SIG-M5 treated with dmso at 0.1 percent for 504 hours (cell line): ENCODE measurements at regions not wholly inside any gene's neighbourhood (a gene's known extent, or its start where the extent isn't known, plus 50 kb on each side); places are given as distances from the start of the nearest gene placed in this dataset.
"Not testable (repeated sequence)": the region's sequence is repeated elsewhere in the genome, so short reads cannot be mapped to it uniquely, and the experiment has no call there.

ENCODE experiments used
- DNase-seq: peaks from one replicate; lab custom pipeline; 2025; ENCODE audit not compliant: unreplicated experiment; lab: John Stamatoyannopoulos, UW

DNA sequence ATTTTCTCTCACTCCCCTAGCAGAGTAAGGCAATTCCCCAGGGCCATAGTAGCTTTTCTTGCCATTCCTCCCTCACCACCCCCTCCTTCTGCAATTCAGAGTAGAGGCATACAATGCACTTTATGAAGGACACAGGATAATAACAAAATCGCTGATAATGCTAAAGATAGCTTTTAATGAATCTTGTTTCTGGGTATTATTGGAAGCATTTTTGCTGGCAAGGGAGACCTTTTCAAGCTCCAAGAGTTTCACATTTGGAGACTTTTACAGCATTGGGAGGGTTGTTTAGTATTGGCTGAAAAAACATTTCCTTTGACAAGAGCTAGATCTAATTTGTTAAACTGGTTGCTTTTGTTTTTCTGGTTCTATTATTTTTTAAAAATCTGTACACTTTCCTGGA is 573.0 kb upstream of the C16orf82 start:
- DNase-seq = no peak

DNA sequence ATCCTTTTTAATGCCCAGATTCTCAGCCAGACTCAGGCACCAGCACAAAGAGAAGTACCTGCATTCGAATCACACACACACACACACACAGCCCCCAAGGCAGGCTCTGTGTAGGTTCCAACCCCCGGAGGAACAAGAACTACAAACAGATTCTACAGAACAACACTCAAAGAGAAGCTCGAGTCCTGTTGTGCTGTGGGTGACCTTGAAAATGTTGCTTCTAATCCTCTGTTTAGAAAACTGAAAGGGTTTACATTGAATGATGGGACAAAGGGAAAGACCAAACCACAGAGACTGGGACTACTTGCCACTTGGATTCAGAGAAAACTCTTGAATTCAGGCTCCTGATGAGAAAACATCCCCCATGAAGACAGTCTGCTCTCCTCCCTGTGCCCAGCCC is 568.8 kb upstream of the C16orf82 start:
- DNase-seq = no peak

DNA sequence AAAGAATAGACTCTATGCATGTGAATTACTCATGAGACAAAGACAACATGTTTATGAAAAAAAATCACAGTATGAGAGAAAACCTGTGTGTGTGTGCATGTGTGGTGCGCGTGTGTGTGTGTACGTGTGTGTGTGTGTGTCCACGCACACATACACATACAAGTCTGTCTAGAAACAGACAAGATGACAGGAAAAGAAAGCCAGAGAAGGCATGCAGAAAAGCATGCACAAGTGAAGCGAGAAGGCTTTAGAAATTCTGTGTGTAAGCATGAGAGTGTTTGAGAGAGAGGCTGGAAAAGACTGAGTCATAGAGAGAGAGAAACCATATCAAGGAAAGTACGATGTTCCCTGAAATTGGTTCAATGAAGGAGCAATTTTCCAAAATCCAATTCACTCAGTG is 566.4 kb upstream of the C16orf82 start:
- no peak for DNase-seq

DNA sequence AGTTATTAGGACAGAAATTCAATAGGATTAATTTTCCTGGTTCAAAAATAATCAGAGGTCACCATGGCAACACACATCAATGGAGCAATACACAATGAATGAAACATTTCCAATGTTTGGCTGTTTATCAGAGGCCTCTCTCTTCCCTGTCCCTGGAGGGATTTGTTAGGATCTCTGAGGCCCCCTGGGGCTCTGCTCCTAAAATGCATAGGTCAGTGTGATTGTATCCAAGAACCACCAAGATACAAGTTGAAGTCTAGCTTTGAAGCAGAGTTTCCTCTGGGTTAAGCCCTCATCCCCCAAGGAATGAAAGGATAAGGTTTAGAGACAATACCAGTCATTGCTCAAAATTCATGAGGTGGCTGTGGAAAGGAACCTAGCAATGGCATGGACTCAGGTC is 561.2 kb upstream of the C16orf82 start:
- no peak for DNase-seq

DNA sequence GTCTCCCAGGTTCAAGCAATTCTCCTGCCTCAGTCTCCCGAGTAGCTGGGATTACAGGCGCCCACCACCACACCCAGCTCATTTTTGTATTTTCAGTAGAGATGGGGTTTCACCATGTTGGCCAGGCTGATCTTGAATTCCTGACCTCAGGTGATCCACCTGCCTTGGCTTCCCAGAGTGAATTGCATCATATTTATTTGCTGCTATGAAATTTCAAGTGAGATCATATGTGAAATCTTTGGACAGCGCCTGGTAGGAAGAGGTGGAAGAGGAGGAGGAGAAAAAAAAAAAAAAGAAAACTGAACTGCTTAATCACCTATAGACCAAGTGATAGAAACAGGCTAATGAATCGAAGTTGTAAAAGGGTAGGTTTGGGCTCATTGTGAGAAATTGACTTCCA is 557.8 kb upstream of the C16orf82 start:
- DNase-seq = not testable (repeated sequence)

DNA sequence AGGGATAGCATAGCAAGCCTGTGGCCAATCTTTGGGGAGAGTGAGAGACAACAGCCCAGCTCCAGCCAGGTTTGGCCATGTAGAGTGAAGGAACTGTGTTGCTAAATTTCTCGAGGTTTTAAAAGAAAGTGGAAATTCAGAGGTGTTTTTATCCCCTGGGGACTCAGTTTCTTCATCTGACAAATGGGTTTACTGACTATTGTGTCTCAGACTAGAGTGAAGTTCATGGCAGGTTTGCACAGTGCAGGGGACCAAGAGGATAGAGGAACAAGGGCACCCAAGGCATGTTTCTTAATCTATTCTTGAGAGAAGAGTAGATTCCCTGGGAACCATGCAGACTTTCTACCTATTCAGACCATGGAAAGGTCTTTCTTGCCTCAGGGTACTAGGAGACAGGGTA is 555.8 kb upstream of the C16orf82 start:
- no peak for DNase-seq

DNA sequence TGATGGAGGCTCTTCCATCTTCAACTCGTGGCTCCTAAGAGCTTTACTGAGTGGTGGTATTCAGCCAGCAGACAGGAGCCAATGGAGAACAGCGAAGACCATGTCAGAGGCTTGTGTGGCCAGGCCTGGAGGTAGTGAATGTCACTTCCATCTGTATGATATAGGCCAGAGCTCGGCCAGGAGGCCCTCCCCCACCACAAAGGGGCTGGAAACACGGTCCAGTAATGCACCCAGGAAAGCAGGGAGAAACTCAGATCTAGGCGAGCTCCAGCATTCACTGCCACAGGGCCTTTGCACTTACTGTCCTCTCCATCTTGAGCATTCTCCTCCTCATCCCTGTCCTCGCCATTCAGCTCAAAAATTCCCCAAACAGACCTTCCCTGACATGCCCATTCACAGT is 555.3 kb upstream of the C16orf82 start:
- DNase-seq = no peak

DNA sequence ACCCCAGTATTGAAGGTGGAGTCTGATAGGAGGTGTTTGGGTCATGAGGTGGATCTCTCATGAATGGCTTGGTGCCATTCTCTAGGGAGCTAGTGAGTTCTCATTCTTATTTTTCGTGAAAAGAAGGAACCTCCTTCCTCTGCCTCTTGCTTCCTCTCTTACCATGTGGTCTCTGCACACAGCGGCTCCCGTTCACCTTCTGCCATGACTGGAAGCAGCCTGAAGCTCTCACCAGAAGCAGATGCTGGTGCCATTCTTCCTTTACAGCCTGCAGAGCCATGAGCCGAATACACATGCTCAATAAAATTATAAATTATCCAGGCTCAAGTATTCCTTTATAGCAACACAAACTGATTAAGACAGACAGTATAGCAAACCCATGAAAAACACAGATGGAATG is 545.1 kb upstream of the C16orf82 start:
- DNase-seq = no peak

DNA sequence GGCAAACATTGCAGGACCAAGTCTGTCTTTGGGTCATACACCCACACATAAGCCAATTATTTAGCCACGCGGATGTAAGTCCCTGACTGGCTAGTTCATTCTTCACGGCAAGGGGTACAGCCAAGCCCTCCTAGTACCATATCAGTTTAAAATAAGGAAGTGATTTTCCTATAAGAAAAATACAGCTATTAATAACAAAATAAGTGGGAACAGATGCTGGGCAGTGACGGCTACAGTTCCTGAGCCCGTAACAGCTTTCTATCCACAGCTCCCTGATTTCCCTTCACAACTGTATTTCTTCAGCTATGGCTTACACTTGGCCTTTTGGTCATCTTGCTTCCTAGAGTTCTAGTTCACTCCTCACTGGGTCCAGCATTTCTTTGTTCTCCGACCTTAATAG is 542.4 kb upstream of the C16orf82 start:
- no peak for DNase-seq

DNA sequence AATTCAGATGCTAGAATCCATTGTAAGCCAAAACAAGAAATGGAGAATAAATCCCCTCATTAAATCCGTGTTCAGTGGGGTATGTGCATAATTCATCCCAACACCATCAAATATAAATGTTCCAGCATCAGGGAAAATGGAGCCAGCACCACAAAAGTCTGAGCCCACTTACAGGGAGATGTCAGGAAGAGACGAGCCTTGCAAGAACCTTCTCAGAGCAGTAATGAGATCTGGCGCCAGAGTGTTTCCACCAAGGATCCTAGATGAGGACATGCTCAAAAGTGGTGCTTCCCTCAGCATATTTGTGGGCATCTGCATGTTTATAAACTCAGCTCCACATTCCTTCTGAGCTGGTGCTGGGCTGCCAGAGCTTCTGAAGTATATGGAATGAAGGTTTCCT is 541.9 kb upstream of the C16orf82 start:
- no peak for DNase-seq

DNA sequence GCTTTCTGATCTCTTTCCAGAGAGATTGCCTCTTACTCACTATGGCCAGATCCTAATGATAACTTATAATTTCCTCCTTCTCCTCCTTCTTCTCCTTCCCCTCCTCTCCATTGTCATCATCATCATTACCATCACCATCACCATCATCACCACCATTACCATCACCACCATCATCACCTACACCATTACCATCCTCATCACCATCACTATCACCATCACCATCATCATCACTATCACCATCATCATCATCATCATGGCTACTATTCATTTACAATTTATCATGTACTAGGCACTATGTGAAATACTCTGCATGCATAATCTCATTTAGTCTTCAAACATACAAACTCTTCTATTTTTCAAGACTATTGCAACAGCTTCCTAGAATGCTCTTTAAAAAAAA is 540.9 kb upstream of the C16orf82 start:
- no peak for DNase-seq

DNA sequence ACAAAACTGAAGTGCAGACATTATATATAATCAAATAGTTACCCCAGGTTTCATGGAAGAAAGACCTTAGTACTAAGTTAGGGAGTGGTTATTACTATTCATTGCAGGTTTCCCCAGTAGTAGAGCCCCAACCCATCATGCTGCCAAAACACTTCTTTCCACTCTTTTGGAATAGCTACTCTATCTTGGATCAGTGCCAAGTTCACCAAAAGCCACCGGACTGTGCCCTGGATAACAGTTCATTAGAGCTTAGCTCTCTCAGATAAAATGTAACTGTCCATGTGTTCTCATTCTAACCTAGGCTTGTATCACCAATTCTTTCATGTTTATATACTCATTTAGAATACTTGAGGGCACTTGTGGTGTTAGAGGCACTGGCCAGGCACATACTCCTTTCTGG is 540.1 kb upstream of the C16orf82 start:
- DNase-seq = no peak

DNA sequence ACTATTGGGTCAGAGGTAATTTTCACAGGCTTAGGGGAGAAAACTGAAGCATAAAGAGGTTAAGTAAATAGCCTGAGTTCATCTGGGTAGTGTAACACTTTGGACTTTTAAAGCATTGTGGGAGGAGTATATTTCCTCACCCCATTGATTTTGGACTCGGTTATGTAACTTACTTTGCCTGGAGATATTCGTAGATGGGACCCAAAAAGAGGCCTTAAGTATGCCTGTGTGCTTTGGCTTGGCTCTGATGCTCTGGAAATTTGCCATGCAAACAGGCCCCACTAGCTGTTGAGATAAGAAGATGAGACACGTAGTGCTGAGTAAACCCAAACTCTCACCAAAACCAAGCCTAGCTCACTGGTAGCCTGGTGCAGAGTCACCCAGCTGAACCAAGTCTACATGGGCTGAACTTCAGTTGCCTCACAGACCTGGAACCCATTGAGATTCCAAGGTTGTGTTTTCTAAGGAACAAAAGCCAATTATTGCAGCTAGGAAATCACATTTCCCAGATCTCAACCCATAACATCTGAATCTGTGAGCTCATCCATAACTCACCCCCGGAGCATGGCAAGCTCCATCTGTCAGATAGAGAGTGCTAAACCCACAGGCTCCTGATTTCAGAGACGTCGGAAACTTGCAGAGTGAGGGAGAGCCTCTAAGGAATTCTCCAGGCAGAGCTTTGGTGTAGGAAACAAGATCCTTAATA is 536.0 kb upstream of the C16orf82 start:
- DNase-seq = no peak

DNA sequence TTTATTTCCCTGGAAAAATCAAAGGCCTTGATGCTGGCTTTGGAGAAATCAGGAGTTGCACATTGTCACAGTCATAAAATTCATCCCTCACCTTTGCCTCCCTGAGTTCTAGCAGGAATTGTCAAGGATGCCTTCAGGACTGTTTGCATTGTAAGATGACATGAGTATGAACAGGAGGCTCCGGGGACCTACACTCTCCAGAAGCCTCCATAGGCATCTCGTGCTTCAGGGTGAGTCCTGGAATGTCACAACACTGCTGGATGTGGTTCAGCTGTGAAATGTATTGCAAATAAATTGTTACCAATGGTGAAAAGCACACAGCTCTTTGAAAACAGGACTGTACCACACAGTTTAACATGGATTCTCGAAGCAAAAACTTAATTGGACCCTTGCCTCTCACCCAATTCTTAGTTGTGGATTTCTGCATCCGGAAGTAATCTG is 535.4 kb upstream of the C16orf82 start:
- no peak for DNase-seq

DNA sequence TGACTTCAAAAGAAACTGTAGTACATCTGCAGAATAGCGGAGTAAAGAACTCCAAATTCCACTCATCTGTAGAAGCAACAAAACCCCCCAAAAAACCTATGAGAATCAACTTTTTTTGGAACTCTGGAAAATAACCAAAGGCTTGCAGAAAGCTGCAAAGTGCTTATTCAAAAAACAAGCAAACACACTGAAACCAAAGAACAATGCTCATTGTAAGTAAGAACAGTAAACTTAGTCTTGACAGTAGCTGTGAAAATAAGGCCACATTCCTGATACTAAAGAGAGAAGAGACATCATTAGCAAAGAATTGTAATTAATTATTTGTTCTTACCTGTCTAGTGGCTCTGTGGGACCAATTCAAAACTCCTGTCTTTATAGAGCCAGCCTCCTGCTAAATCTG is 534.3 kb upstream of the C16orf82 start:
- DNase-seq = no peak

DNA sequence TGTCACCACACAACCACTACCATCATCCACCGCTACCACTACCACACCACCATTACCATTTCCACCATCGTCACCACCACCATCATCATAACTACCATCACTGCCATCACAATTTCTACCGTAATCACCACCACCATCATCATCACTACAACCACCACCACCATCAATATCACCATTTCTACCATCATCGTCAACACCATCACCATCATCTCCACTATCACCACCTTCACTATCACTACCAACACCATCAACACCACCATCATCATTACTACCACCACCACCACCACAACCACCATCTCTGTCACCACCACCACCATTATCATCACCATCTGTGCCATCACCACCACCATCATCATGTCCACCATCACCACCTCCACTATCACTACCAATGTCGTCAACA is 524.5 kb upstream of the C16orf82 start:
- no peak for DNase-seq

DNA sequence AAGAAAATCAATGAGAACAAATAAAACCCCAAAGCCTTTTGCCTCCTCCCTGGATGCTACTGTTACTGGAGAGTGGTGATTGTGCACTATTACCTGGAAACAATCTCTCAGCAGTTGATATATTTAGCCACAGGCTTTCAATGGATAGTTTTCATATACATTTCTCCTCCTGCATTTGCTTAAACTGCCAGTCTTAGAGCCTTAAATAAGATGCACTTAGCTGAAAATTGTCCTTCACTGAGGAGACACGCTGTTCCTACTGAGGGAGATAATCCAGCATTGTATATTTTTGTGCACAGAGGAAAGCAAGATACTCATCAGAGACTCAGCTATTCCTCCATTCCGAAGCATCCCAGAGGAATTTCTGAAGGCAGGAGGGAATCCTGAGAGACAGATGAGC is 520.2 kb upstream of the C16orf82 start:
- DNase-seq = no peak

DNA sequence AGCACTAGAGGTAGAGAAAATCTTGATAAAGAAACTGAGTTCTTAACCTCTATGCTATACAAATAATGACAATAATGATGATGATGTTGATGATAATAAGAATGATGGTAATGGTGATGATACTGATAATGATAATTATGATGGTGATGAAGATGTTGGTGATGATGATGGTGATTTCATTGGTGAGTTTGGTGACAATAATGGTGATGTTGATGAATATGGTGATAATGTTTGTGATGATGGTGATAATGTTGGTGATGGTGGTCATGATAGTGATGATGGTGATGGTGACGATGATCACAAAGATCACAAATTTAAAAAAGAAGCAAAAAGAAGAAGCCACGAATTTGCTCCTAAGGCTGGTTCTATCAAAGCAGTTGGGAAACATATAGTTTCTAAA is 519.0 kb upstream of the C16orf82 start:
- no peak for DNase-seq

DNA sequence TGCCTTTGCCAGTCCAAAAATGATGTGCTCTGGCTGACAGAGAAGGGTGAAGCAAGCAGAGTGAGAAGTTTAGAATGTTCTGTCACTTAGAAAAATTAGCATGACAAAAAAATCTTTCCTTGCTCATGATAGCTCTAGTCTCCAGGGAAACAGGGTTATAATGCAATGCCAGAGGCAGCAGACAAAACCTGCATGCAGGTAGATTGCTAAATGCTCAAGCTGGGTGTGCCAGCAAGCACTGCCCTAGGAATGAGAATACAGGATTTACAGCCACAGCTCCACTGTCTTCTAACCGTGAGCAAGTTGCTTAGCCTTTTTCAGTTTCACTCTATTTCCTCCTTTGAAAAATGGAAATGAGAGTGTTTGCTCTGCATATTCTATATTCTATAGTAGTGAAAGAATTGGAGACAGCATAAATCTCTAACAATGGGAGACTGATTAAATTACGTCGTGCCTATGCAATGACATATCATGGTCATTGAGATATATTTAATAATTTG is 516.6 kb upstream of the C16orf82 start:
- no peak for DNase-seq

DNA sequence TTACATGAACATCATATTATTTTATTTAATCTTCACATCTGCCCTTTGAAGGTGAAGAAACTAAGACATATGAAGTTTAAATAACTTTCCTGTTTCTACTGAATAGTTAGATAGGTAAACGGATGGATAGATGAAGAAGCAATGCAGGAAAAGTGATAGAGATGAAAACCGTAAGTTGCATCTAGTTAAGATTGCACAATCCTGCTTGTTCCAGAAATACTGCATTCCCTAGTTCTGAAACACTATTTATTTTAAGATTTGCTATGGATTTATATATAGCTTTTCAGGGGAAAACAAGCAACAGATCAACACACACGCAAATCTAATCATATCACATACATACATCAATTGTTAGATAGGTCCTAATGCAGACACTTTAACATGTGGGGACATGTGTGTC is 512.7 kb upstream of the C16orf82 start:
- no peak for DNase-seq

DNA sequence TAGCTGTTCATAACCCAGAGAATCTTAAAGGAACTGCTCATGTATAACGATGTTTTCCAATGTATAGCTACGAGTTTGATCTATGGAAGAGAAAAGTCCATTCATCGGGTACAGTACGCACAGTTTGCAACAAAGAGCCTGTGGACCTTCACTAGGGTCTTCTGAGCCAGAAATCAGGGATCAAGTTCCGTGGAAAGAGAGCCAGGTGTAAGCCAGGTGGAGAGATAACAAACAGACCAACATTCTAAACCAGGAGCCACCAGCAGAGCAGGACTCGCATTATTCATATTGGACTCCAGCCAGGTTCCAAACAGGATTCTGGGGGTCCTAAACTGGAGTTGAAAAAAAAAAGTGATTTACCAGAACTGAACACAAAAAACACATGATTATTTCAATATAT is 505.4 kb upstream of the C16orf82 start:
- DNase-seq = no peak

DNA sequence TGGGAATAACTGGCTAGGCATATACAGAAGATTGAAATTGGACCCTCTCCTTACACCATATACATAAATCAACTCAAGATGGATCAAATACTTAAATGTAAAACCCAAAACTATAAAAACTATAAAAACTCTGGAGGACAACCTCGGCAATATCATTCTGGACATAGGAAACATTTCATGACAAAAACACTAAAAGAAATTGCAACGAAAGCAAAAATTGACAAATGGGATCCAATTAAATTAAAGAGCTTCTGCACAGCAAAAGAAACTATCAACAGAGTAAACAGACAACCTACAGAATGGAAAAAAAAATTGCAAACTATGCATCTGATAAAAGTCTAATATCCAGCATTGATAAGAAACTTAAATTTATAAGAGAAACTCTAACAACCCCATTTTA is 503.7 kb upstream of the C16orf82 start:
- DNase-seq = no peak

DNA sequence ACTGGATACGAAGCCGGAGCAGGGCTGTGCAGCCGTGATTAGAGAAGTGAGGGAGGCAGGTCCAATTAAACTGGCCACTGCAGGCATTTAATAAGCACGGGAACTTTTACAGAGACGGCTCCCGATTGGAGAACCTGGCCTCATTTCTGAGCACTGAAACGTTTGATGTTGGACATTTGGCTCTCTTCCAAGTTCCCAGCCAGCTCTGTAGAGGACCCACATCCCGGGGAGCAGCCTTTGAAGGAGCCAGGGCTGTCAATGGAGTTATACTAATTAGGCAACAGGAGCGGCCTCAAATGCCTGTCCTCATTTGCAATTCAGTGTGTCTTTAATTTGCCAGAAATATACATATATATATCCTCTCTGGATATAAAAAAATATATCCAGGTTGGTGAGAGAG is 499.4 kb upstream of the C16orf82 start:
- no peak for DNase-seq
